ENCODE measurements at regions not wholly inside any gene's neighbourhood (a gene's known extent, or its start where the extent isn't known, plus 50 kb on each side); places are given as distances from the start of the nearest gene placed in this dataset.

GRCh38 chr15:70361891-70362290 lies 264.2 kb upstream of the TLE3 start:
- Histone ChIP-seq H3K27ac (replicated peaks) (no peak overlapping the region), H3K27me3 (ENCODE audit: insufficient read depth, poor library complexity, severe bottlenecking) (no peaks in the 10 kb centered on the region), H3K4me3 (replicated peaks; ENCODE audit: insufficient read depth, low read length) (no peak overlapping the region)
- no peak for DNase-seq (ENCODE audit: low read depth in 1 of 2, low spot score in 1 of 2)
- no peak for TF ChIP-seq GABPA (IDR thresholded peaks at IDR 0.05; ENCODE audit: low read depth)
- no peak for TF ChIP-seq POLR2AphosphoS5 (IDR thresholded peaks at IDR 0.05; ENCODE audit: low read depth)

DNA sequence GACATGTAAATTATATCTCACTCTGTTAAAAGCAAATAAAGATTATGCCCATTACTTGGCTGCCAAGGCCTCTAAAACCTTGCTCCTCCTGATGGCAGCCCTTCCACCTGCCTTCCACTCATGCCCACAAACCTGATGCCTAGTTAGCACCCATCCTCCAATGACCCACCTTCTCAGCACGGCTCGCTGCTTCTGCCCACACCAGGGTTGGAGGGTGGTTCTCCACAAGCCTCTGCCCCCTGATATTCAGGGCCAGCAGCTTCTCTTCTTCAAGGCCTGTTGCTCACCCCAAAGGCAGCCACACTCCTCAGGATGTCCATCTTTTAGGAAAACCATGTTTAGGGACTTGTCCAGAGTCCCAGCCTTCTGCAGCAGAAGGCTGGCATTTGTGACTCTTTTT lies 263.4 kb upstream of the TLE3 start:
- TF ChIP-seq GABPA (IDR thresholded peaks at IDR 0.05; ENCODE audit: low read depth): no peak
- TF ChIP-seq POLR2AphosphoS5 (IDR thresholded peaks at IDR 0.05; ENCODE audit: low read depth): no peak
- no peak for TF ChIP-seq REST (IDR thresholded peaks at IDR 0.05; ENCODE audit: insufficient replicate concordance, low read depth)
- no peak for TF ChIP-seq SPI1 (IDR thresholded peaks at IDR 0.05; ENCODE audit: borderline replicate concordance, low read depth)
- TF ChIP-seq, protein P1, sequence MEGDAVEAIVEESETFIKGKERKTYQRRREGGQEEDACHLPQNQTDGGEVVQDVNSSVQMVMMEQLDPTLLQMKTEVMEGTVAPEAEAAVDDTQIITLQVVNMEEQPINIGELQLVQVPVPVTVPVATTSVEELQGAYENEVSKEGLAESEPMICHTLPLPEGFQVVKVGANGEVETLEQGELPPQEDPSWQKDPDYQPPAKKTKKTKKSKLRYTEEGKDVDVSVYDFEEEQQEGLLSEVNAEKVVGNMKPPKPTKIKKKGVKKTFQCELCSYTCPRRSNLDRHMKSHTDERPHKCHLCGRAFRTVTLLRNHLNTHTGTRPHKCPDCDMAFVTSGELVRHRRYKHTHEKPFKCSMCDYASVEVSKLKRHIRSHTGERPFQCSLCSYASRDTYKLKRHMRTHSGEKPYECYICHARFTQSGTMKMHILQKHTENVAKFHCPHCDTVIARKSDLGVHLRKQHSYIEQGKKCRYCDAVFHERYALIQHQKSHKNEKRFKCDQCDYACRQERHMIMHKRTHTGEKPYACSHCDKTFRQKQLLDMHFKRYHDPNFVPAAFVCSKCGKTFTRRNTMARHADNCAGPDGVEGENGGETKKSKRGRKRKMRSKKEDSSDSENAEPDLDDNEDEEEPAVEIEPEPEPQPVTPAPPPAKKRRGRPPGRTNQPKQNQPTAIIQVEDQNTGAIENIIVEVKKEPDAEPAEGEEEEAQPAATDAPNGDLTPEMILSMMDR (IDR thresholded peaks at IDR 0.05; ENCODE audit: insufficient read depth, low read length): no peak

DNA sequence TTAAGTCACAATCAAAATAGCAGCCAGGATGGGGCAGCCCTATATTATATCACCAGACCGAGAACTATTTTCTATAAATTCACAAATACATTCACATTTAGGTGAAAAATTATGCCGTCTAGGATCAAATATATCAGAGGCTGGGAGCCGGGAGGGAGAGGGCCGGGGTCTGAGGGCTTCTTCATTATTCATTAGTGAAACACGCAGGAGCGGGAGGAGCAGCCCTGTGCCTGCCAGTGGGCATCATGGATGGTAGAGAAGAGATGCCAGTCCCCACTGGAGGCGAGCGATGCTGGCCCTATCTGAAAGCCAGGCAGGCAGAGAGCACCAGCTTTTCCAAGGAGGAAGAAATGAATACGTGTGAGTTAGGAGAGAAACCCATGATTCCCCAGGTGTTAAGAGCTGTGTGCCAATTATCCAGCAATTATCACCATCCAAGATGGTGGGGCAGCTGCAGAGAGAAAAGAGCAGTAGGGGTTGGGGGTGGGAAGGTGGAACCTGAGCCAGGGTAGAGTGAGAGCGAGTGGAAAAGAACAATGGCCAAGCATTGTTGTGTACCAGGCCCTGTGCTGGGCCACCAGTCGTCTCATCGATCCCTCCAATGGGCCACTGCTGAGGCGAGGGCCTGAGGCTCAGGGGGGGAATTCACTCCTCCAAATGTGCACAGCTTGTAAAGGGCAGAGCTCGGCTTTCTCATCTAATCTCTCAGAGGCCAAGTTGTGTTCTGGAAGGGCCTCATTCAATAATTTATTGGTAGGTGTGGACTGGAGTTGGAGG lies 261.3 kb upstream of the TLE3 start:
- H3K27ac ChIP-seq (replicated peaks): no peak overlapping the region
- H3K4me3 ChIP-seq (replicated peaks; ENCODE audit: insufficient read depth, low read length): no peak overlapping the region
- no peak for TF ChIP-seq POLR2AphosphoS5 (IDR thresholded peaks at IDR 0.05; ENCODE audit: low read depth)
- no peak for TF ChIP-seq SPI1 (IDR thresholded peaks at IDR 0.05; ENCODE audit: borderline replicate concordance, low read depth)
- TF ChIP-seq, protein P1 (IDR thresholded peaks at IDR 0.05; ENCODE audit: insufficient read depth, low read length): no peak
- no peak for TF ChIP-seq GABPA (IDR thresholded peaks at IDR 0.05; ENCODE audit: low read depth)
- TF ChIP-seq REST (IDR thresholded peaks at IDR 0.05; ENCODE audit: insufficient replicate concordance, low read depth): no peak
- DNase-seq (ENCODE audit: low read depth in 1 of 2, low spot score in 1 of 2): no peak
- H3K27me3 ChIP-seq (ENCODE audit: insufficient read depth, poor library complexity, severe bottlenecking): no peaks in the 10 kb centered on the region

More for the DNA sequence above, 263.4 kb upstream of the TLE3 start:
- Histone ChIP-seq H3K4me3 (replicated peaks; ENCODE audit: insufficient read depth, low read length) (no peak overlapping the region), H3K27ac (replicated peaks) (no peak overlapping the region), H3K27me3 (ENCODE audit: insufficient read depth, poor library complexity, severe bottlenecking) (no peaks in the 10 kb centered on the region)
- no peak for DNase-seq (ENCODE audit: low read depth in 1 of 2, low spot score in 1 of 2)

- Histone ChIP-seq H3K27ac (replicated peaks) (no peak overlapping the region), H3K27me3 (ENCODE audit: insufficient read depth, poor library complexity, severe bottlenecking) (no peaks in the 10 kb centered on the region), H3K4me3 (replicated peaks; ENCODE audit: insufficient read depth, low read length) (no peak overlapping the region)
- TF ChIP-seq SPI1 (IDR thresholded peaks at IDR 0.05; ENCODE audit: borderline replicate concordance, low read depth) (no peak), REST (IDR thresholded peaks at IDR 0.05; ENCODE audit: insufficient replicate concordance, low read depth) (no peak), GABPA (IDR thresholded peaks at IDR 0.05; ENCODE audit: low read depth) (no peak), POLR2AphosphoS5 (IDR thresholded peaks at IDR 0.05; ENCODE audit: low read depth) (no peak)
- TF ChIP-seq, protein P1 (IDR thresholded peaks at IDR 0.05; ENCODE audit: insufficient read depth, low read length): no peak
- no peak for DNase-seq (ENCODE audit: low read depth in 1 of 2, low spot score in 1 of 2)
Measured at GRCh38 chr15:70358011-70358819, 260.5 kb upstream of the TLE3 start.
